CD4-positive, CD25-positive, alpha-beta regulatory T cell (primary cell): ENCODE measurements at regions not wholly inside any gene's neighbourhood (a gene's known extent, or its start where the extent isn't known, plus 50 kb on each side); places are given as distances from the start of the nearest gene placed in this dataset.

Source experiments
- ATAC-seq, 2 donors: fragments of 150-1000 bp; cut with Tn5 transposase; one replicate each; pipeline ENCODE4 v1.10.0; 2021; ENCODE audit warnings: low read depth in 2 of 2, moderate number of reproducible peaks in 2 of 2, moderate library complexity in 1 of 2
- DNase-seq, 3 donors: peaks; one replicate each; pipeline versions ENCODE4 v3.0.0 to v3.0.0-alpha.2; 2012 to 2022; ENCODE audit warnings: mixed read lengths in 1 of 3
- H3K27ac ChIP-seq: one replicate; pipeline ENCODE4 v1.7.0; 2013; ENCODE audit warnings: mild to moderate bottlenecking, low read length; ENCODE audit not compliant: insufficient read depth, poor library complexity, severe bottlenecking
- H3K27me3 ChIP-seq: one replicate; pipeline ENCODE4 v1.7.0; 2013; ENCODE audit warnings: low read length; ENCODE audit not compliant: control insufficient read depth, insufficient read depth
- H3K36me3 ChIP-seq: one replicate; pipeline ENCODE4 v1.7.0; 2013; ENCODE audit warnings: mild to moderate bottlenecking, low read length, moderate library complexity; ENCODE audit not compliant: control insufficient read depth, insufficient read depth
- H3K4me1 ChIP-seq: 2 replicates; pipeline ENCODE4 v1.7.0; 2013; ENCODE audit warnings: mild to moderate bottlenecking, low read length; ENCODE audit not compliant: insufficient read depth, control insufficient read depth, poor library complexity, severe bottlenecking
- H3K4me3 ChIP-seq: one replicate; pipeline ENCODE4 v1.7.0; 2013; ENCODE audit warnings: low read depth, mild to moderate bottlenecking, low read length, moderate library complexity
- H3K9me3 ChIP-seq, 2 experiments: 1 replicate in 1 of 2; 2 replicates in 1 of 2; pipeline ENCODE4 v1.7.0; 2013; ENCODE audit warnings: low read length in 2 of 2, mild to moderate bottlenecking in 1 of 2, moderate library complexity in 1 of 2; ENCODE audit not compliant: control insufficient read depth in 2 of 2
- H3K27ac Mint-ChIP-seq, 3 donors: one replicate each; pipeline ENCODE4 v1.8.0; 2020 to 2022; ENCODE audit warnings: mild to moderate bottlenecking in 3 of 3, mixed read lengths in 3 of 3, moderate library complexity in 2 of 3
- H3K27me3 Mint-ChIP-seq: one replicate; pipeline ENCODE4 v1.8.0; 2022; ENCODE audit warnings: mild to moderate bottlenecking, mixed read lengths
- H3K36me3 Mint-ChIP-seq: one replicate; pipeline ENCODE4 v1.8.0; 2020; ENCODE audit warnings: mixed read lengths
- H3K4me1 Mint-ChIP-seq, 4 donors: one replicate each; pipeline ENCODE4 v1.8.0; 2020 to 2022; ENCODE audit warnings: mixed read lengths in 4 of 4, mild to moderate bottlenecking in 1 of 4
- H3K4me3 Mint-ChIP-seq, 4 donors: one replicate each; pipeline ENCODE4 v1.8.0; 2020 to 2022; ENCODE audit warnings: mild to moderate bottlenecking in 4 of 4, mixed read lengths in 4 of 4, moderate library complexity in 3 of 4
- H3K9me3 Mint-ChIP-seq, 7 donors: one replicate each; pipeline ENCODE4 v1.8.0; 2020 to 2022; ENCODE audit warnings: mixed read lengths in 7 of 7, mild to moderate bottlenecking in 3 of 7, moderate library complexity in 2 of 7

- Histone ChIP-seq H3K9me3 (no peaks in the 10 kb centered on the region), H3K4me3 (no peak overlapping the region), H3K27ac (no peak overlapping the region), H3K36me3 (no peaks in the 10 kb centered on the region), H3K27me3 (no peaks in the 10 kb centered on the region), H3K4me1 (no peaks in the 10 kb centered on the region)
- Mint-ChIP-seq H3K27ac (no peak overlapping the region), H3K27me3 (no peaks in the 10 kb centered on the region), H3K4me3 (no peak overlapping the region), H3K4me1 (no peaks in the 10 kb centered on the region), H3K36me3 (no peaks in the 10 kb centered on the region), H3K9me3 (peaks cover 0 to 11% (median 5%) of the 10 kb centered on the region in 7 donors)
- DNase-seq (no peak), ATAC-seq (no peak)
Measured at GRCh38 chr12:118685983-118686607, 295.2 kb upstream of the SRRM4 start.

GRCh38 chr12:118689793-118690192 lies 291.5 kb upstream of the SRRM4 start:
- Histone ChIP-seq H3K27ac (no peak overlapping the region), H3K4me3 (no peak overlapping the region), H3K36me3 (no peaks in the 10 kb centered on the region), H3K27me3 (no peaks in the 10 kb centered on the region), H3K9me3 (no peaks in the 10 kb centered on the region), H3K4me1 (no peaks in the 10 kb centered on the region)
- no peaks in the 10 kb centered on the region for H3K27me3 Mint-ChIP-seq
- no peak overlapping the region for H3K4me3 Mint-ChIP-seq
- H3K36me3 Mint-ChIP-seq, result no peaks in the 10 kb centered on the region
- H3K9me3 Mint-ChIP-seq, result peaks cover 0 to 11% (median 5%) of the 10 kb centered on the region in 7 donors
- ATAC-seq (no peak), DNase-seq (no peak)
- H3K4me1 Mint-ChIP-seq, result no peaks in the 10 kb centered on the region
- no peak overlapping the region for H3K27ac Mint-ChIP-seq

- no peak overlapping the region for H3K27ac ChIP-seq
- H3K4me1 ChIP-seq, result no peaks in the 10 kb centered on the region
- Mint-ChIP-seq H3K27me3 (no peaks in the 10 kb centered on the region), H3K4me3 (no peak overlapping the region), H3K27ac (no peak overlapping the region), H3K36me3 (no peaks in the 10 kb centered on the region), H3K4me1 (no peaks in the 10 kb centered on the region), H3K9me3 (peaks cover 0 to 10% (median 5%) of the 10 kb centered on the region in 7 donors)
- H3K4me3 ChIP-seq, result no peak overlapping the region
- no peak for DNase-seq
- ATAC-seq, result no peak
- H3K27me3 ChIP-seq, result no peaks in the 10 kb centered on the region
- no peaks in the 10 kb centered on the region for H3K36me3 ChIP-seq
- no peaks in the 10 kb centered on the region for H3K9me3 ChIP-seq
Measured at GRCh38 chr12:118690506-118690905, 290.8 kb upstream of the SRRM4 start.

- no peak overlapping the region for H3K4me3 Mint-ChIP-seq
- DNase-seq, result no peak
- Histone ChIP-seq H3K27me3 (no peaks in the 10 kb centered on the region), H3K27ac (no peak overlapping the region), H3K36me3 (no peaks in the 10 kb centered on the region), H3K9me3 (no peaks in the 10 kb centered on the region), H3K4me3 (no peak overlapping the region), H3K4me1 (no peaks in the 10 kb centered on the region)
- peaks cover 0 to 8% (median 4%) of the 10 kb centered on the region in 7 donors for H3K9me3 Mint-ChIP-seq
- H3K4me1 Mint-ChIP-seq, result no peaks in the 10 kb centered on the region
- no peaks in the 10 kb centered on the region for H3K27me3 Mint-ChIP-seq
- no peak for ATAC-seq
- no peak overlapping the region for H3K27ac Mint-ChIP-seq
- no peaks in the 10 kb centered on the region for H3K36me3 Mint-ChIP-seq
Measured at GRCh38 chr12:118694128-118694775, 287.1 kb upstream of the SRRM4 start.

- Histone ChIP-seq H3K36me3 (no peaks in the 10 kb centered on the region), H3K9me3 (no peaks in the 10 kb centered on the region), H3K4me1 (no peaks in the 10 kb centered on the region), H3K4me3 (no peak overlapping the region), H3K27me3 (no peaks in the 10 kb centered on the region), H3K27ac (no peak overlapping the region)
- H3K27me3 Mint-ChIP-seq, result no peaks in the 10 kb centered on the region
- ATAC-seq (no peak), DNase-seq (no peak)
- no peaks in the 10 kb centered on the region for H3K36me3 Mint-ChIP-seq
- H3K27ac Mint-ChIP-seq, result no peak overlapping the region
- H3K4me1 Mint-ChIP-seq, result no peaks in the 10 kb centered on the region
- H3K9me3 Mint-ChIP-seq, result peaks cover 0 to 20% (median 2%) of the 10 kb centered on the region in 7 donors
- no peak overlapping the region for H3K4me3 Mint-ChIP-seq
Measured at GRCh38 chr12:118704527-118705241, 276.7 kb upstream of the SRRM4 start.

- ATAC-seq (no peak), DNase-seq (no peak)
- no peak overlapping the region for H3K27ac ChIP-seq
- H3K36me3 ChIP-seq, result no peaks in the 10 kb centered on the region
- Mint-ChIP-seq H3K4me3 (no peak overlapping the region), H3K4me1 (no peaks in the 10 kb centered on the region), H3K27me3 (no peaks in the 10 kb centered on the region), H3K36me3 (no peaks in the 10 kb centered on the region), H3K9me3 (peaks cover 0 to 14% (median 1%) of the 10 kb centered on the region in 7 donors), H3K27ac (no peak overlapping the region)
- no peak overlapping the region for H3K4me3 ChIP-seq
- H3K27me3 ChIP-seq, result no peaks in the 10 kb centered on the region
- H3K4me1 ChIP-seq, result no peaks in the 10 kb centered on the region
- H3K9me3 ChIP-seq, result no peaks in the 10 kb centered on the region
Measured at GRCh38 chr12:118706437-118706836, 274.9 kb upstream of the SRRM4 start.

- Mint-ChIP-seq H3K27me3 (no peaks in the 10 kb centered on the region), H3K4me1 (no peaks in the 10 kb centered on the region)
- ATAC-seq, result no peak
Measured at GRCh38 chr12:118709946-118710345, 271.4 kb upstream of the SRRM4 start.

More at GRCh38 chr12:118709946-118710345, 271.4 kb upstream of the SRRM4 start:
- H3K27ac ChIP-seq, result no peak overlapping the region
- peaks cover 0 to 14% (median 2%) of the 10 kb centered on the region in 7 donors for H3K9me3 Mint-ChIP-seq
- H3K27me3 ChIP-seq, result no peaks in the 10 kb centered on the region
- H3K4me1 ChIP-seq, result no peaks in the 10 kb centered on the region
- H3K36me3 Mint-ChIP-seq, result no peaks in the 10 kb centered on the region
- no peaks in the 10 kb centered on the region for H3K9me3 ChIP-seq
- no peak overlapping the region for H3K4me3 ChIP-seq
- DNase-seq, result no peak
- H3K4me3 Mint-ChIP-seq, result no peak overlapping the region
- H3K27ac Mint-ChIP-seq, result no peak overlapping the region
- no peaks in the 10 kb centered on the region for H3K36me3 ChIP-seq
